NOMO-1 (cell line): ENCODE measurements at regions not wholly inside any gene's neighbourhood (a gene's known extent, or its start where the extent isn't known, plus 50 kb on each side); places are given as distances from the start of the nearest gene placed in this dataset.

Experiments
- DNase-seq, 2 experiments: peaks; one replicate each; lab custom pipeline; 2025; ENCODE audit not compliant: unreplicated experiment in 2 of 2; lab: John Stamatoyannopoulos, UW

GRCh38 chr3:127358641-127359040 lies 70.8 kb upstream of the PRR20G start:
- no peak for DNase-seq

- no peak for DNase-seq
These were observed 68.5 kb upstream of the PRR20G start for GRCh38 chr3:127356381-127356780.

- no peak for DNase-seq
These were observed 66.9 kb upstream of the PRR20G start for GRCh38 chr3:127354761-127355160.

GRCh38 chr3:127352612-127353011 lies 64.8 kb upstream of the PRR20G start:
- no peak for DNase-seq

GRCh38 chr3:127351775-127352350 lies 64.0 kb upstream of the PRR20G start:
- no peak for DNase-seq

- no peak for DNase-seq
These were observed 63.5 kb upstream of the PRR20G start for GRCh38 chr3:127351321-127351720.

GRCh38 chr3:127350172-127351050 lies 62.6 kb upstream of the PRR20G start:
- no peak for DNase-seq

GRCh38 chr3:127349501-127350171 lies 61.8 kb upstream of the PRR20G start:
- DNase-seq: no peak

- no peak for DNase-seq
These were observed 54.9 kb upstream of the PRR20G start for GRCh38 chr3:127342735-127343134.

GRCh38 chr3:127339928-127340861 lies 52.3 kb upstream of the PRR20G start:
- no peak for DNase-seq

- DNase-seq: no peak
These were observed 51.2 kb upstream of the PRR20G start for GRCh38 chr3:127339016-127339415.

- DNase-seq: no peak
These were observed 50.2 kb upstream of the PRR20G start for GRCh38 chr3:127337911-127338531.
